ENCODE measurements at regions not wholly inside any gene's neighbourhood (a gene's known extent, or its start where the extent isn't known, plus 50 kb on each side); places are given as distances from the start of the nearest gene placed in this dataset.

DNA sequence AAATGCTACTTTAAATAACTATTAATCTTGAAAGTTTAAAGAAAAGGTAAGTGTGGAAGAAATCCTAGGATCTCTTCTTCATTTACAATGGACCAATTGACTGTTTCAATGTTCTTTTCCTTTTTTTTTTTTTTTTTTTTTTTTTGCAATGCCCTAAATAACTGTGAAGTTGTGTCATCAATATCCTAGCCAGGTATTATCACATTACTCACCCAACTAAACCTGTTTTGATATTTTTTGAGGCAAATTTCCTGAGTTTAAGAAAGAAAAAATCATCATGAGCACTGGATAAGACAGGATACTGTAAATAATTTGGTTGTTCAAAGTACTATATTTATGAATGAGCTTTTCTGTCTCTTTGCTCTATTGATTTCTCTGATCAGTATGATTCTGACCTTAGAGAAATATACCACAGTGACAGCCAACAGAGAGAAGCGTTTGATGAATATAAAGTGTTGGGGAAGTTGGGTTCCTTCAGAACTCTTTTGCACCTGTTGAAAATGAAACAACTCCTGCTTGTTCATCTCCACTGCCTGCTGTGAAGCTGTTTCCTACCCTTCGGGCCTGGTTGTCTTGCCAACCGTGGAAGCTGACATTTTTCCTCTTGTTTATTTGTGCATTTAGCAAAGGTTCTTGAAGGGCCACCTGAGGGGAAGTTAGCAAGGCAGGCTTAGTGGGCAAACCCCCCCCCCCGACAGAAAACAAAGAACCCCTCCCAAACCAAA, 1220.5 kb upstream of the SLC10A2 start:
- no peak for DNase-seq (ENCODE audit: low read depth in 2 of 2)

DNA sequence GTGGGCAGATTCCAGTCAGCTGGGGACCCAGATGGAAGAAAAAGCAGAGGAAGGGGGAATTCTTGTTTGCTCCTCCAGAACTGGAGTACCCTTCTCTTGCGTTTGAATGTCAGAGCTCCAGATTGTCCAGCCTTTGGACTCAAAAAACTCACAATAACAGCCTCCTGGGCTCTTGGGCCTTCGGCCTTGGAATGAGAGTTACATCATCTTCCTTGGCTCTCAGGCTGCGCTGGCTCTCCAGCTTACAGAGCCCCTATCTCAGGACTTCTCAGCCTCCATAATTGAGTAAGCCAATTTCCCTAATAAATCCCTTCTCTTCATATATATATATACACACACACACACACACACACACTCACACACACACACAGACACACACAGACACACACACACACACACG, 1215.7 kb upstream of the SLC10A2 start:
- DNase-seq (ENCODE audit: low read depth in 2 of 2): no peak

DNA sequence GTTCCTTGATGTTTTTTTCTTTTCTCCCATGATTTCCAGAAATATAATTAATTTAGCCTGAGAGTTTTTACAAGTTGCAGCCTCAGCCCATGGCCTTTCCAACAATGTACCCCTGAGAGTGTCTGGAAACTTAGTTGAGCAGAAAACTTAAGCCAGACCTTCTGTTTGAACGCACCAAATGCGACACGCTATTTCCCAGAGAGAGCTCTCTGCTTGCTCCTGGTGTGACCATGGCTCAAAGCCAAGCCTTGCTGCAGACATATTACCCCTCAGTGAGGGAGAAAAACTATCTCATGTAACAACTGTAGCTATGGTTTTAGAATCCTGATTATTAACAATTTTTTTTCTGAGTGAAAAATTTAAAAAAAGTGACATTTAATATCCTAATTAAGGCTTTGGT, 1204.5 kb upstream of the SLC10A2 start:
- no peak for DNase-seq (ENCODE audit: low read depth in 2 of 2)

DNA sequence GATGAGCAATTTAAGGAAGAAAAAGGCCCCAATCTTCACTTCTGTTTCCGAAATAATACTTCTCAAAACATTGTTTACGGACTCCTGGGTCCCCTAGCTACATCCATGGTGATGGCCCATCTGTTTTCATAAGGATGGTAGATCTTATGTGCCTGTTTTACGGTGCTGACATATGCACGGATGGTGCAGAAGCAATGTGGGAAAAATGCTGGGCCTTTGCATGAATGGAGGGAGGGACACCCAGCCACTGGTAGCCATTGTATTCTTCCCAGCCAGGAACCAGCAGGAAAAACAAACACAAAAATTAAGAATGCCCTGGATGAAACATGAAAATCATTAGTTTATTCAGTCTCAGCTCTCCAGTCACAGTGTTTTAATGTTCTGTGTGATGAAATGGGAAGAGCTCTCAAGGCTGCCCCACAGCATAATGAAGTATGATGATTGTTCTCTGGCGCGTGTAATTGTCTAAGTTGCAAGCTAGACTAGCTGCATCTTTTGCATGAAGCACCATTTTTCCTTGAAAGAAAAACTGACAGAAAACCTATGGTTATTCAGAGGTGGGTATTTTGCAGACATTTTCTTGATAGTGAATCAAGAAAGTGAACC, 1201.1 kb upstream of the SLC10A2 start:
- DNase-seq (ENCODE audit: low read depth in 2 of 2): no peak

DNA sequence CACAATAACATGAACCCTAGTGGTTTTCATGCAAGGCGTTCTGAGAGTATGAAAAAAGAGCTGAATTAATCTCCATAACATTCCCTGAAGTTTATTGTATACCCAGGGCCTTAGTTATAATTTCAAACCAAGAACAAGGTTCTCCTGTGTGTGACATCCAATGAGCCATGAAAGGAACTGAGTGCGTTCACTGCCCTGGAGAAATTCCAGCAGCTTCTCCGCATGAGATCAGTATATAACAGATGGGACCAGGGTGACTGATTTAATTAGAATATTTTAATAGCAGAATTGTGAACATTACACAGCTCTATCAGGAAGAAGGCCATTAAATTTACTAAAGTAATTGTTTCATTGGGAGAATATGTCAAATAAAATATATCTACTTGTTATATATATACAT, 1190.5 kb upstream of the SLC10A2 start:
- DNase-seq (ENCODE audit: low read depth in 2 of 2): no peak

DNA sequence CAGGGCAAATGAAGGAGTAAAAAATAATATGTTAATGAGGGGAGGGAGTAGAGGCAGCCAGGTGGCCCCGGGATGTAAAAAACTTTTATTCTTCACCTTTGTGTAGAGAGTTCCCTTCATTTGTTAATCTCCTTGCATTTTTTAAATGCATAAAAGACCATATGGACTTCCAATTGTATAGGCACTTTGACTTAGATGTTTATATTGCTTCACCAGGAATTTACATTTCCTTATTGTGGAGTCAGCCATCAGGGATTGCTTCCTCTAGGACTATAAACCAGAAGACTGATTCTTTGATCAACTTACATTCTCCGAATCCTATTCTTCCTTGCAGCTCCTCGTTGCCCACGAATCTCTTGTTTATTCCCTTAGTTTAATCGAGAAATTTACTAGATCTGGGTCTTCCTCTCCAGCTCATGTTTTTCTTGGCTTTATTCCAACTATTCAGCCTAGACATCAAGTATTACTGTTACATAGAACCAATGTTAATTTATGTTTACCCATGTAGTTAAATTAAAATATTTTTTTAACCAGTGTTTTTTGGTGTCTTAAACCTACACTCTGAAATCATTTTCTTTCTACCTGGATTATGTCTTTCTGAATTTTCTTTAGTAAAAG, 1187.0 kb upstream of the SLC10A2 start:
- no peak for DNase-seq (ENCODE audit: low read depth in 2 of 2)

DNA sequence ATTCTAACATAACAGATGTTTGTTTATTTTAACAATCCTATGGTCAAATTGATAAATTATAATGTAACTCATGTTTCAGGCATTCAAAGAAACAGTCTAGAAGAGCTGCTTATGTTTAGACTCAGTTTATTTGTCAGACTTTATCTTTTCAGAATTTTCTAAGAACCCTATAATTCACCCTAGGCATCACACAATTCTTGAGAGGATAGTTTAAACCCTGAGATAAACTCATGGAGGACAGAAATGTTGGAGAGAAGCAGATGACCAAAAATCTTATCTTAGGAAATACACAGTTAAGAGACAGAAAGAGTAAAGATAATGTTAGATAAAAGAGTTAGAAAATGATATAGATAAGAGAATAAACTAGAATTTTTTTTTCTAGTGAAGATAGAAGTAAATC, 1185.7 kb upstream of the SLC10A2 start:
- DNase-seq (ENCODE audit: low read depth in 2 of 2): no peak

DNA sequence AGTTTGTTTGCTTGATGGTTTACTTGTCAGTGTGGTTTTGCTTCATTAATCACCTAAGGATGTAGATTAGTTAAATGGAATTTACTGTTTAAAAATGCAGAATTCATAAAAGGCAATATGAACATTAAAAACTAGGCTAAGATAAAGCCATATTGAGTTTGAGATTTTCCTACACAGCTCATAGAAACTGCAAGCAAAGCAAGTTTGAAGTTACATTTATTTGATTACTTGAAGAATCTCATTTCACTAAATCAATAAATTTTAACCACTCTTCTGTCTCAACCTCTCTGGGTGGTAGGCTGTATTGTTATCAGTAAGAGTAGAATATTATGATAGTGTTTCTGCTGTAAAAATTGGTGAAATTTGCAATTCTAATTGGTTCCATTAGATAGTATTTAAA, 1180.7 kb upstream of the SLC10A2 start:
- DNase-seq (ENCODE audit: low read depth in 2 of 2): no peak

DNA sequence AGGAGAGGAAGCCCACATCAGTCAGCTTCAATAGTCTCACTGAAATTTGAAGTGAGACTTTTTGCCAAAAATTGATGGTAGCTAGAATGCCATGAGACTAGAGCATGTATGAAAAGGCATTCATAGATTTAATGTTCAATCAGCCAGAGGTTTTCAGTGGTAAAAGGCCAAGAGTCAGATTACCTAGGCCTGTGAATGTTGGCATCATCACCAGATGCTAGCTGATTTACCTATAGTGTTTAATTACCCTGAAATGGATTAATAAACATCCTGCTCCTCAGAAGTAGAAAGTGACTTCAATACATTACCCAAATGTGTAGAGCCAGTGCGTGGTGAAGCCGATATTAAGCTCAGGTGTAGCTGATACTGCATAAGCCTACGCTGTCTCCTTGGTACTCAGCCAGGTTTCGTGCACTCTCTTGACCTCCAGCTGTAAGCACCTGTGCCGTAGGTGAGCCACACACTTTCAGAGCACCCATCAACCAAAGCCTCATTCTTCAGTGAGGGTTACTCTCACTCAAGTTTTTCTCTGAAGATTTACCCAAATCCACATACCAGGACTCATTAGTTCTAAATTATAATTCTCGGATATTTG, 1140.3 kb upstream of the SLC10A2 start:
- no peak for DNase-seq (ENCODE audit: low read depth in 2 of 2)

DNA sequence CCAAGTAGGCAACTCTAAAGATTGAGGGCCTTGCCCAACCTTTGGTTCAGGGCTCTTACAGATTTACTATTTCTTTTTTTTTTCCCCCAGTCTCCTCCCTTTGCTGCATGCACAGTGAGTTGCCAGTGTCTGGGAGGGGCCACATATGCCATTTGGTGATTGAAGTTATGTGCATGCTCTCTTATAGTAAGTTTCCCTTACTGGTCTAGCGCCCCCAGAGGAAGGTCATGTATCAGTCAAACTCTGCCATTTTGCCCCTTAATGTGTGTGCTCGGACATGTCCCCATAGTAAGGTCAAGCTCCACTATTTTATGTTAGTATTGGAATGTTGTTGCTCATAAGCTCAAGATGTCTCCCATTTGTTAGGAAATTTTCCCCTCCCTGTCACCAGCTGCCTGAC, 1138.0 kb upstream of the SLC10A2 start:
- no peak for DNase-seq (ENCODE audit: low read depth in 2 of 2)

DNA sequence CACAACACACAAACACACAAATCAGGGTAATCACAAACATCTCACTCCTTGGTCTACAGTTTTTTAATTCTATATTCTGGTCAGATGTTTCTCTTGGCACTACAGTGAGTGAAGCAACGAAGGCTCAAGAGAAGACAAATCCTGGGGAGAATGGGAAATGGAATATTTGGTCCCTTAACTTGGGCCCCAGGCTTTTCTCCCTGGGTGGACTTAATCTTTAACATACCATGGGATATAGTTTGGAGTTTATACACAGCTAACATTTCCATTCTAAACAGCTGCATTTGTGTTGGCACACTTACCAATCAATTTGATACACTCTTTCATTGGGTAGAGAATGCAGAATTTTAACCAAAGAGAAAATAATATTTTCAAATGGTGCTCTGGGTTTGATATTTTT, 1132.6 kb upstream of the SLC10A2 start:
- no peak for DNase-seq (ENCODE audit: low read depth in 2 of 2)

DNA sequence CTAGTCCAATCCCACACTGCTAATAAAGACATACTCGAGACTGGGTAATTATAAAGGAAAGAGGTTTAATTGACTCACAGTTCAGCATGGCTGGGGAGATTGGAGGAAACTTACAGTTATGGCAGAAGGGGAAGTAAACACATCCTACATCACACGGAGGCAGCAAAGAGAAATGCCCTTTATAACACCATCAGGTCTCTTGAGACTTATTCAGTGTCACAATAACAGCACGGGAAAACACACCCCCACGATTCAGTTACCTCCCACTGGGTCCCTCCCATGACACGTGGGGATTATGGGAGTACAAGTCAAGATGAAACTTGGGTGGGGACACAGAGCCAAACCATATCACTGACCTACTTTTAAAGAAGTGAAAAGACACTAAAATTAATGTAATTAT, 1130.4 kb upstream of the SLC10A2 start:
- DNase-seq (ENCODE audit: low read depth in 2 of 2): no peak

DNA sequence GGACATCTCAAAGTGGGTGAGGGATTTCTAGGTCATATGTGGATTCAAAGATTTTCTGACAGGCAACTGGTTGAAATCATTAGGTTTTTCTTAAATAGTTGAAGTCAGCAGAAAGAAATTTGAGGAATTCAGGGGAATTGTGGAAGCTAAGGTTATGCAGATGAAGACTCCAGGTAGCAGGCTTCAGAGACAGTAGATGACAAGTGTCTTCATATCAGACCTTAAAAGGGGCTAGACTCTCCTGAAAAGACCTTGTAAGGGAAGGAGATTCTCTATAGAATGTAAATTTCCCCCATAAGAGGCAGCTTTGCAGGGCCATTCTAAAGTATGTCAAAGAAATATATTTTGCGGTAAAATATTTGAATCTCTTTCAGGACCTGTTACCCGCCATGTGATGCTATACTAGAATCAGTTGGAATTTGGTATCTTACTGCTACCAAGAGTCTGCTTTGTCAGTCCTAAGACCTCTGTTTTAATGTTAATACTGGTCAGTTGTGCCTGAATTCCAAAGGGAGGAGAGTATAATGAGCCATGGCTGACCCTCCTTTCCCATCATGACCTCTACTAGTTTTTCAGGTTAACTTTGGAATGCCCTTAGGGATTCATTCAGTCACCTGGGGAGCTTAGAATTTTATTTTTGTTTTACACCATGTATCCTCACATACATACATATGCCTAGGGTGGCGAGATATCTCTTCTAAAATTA, 1115.5 kb upstream of the SLC10A2 start:
- DNase-seq (ENCODE audit: low read depth in 2 of 2): no peak

DNA sequence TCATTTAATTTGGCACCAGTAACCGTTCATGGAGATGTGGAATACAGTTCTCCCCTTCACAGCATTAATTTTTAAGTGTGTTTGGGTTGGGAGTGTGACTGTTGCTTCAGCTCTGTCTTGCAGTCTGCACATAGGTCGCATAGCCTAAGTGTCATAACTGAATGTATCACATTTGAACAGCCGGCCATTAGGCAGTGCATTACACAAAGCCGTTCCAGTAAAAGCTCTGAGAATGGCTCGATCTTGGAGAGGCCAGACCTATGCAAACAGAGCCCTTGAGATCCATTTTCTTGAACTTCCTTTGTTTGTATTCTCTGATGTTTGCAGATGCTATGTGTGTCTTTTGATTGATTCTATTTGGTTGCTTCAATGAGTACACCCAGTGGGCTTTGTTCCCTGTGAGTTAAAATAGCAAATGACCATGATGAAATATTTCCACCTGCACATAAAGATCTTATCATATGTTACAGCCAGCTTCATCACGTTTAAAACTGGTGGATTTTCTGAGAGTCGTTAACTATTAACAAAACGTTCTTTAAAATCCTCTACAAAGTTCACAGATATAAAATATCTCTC, 1104.9 kb upstream of the SLC10A2 start:
- DNase-seq (ENCODE audit: low read depth in 2 of 2): no peak

DNA sequence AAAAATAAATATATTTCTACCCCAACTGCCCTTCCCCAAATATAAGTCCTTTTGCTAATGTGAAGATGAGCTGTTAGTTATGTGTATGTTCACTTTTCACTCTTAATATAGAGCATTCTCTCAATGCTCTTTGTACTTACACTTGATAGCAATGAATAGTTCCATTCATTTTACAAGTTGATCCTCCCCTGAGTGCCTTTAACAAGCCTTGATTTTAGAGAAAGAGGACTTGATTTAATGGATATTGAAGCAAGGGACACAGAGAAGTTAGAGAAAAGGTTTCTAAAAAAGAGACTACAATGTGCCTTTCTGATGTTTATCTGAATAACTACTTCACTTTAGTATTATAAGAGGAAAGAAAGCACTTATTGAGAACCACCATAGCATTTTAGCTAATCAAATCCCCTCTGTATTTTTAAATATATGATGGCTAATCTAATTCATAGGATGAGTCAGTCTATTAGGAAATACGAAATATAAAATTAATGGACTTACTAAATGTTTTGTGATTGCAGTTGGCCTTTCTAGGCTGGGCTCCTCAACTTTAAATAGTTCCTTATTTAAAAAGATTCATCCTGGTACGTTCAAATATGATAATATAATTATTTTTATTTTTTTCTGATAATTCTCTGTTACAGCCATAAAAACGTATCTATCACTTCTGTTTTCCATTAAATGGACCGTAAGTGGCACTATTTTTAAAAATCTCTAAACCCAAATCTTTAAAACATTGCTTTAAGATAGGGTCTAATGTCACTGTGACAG, 1097.8 kb upstream of the SLC10A2 start:
- no peak for DNase-seq (ENCODE audit: low read depth in 2 of 2)

DNA sequence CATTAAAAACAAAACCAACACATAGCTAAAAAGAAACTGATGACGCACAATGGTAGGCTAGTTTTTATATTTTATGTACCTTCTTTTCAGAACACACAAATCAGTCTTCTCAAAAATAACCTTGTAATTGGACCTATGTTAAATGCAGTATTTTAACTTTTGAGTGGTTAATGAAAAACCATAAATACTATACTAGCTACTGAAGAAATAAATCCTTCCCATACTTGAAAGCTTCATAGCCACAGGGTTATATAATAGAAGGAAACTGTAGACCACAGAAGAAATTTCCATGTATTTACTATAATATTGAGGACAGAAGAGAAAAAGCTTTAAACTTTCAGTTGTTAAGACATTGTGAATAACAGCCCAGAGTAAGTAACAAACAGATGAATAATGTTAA, 1094.3 kb upstream of the SLC10A2 start:
- DNase-seq (ENCODE audit: low read depth in 2 of 2): no peak

DNA sequence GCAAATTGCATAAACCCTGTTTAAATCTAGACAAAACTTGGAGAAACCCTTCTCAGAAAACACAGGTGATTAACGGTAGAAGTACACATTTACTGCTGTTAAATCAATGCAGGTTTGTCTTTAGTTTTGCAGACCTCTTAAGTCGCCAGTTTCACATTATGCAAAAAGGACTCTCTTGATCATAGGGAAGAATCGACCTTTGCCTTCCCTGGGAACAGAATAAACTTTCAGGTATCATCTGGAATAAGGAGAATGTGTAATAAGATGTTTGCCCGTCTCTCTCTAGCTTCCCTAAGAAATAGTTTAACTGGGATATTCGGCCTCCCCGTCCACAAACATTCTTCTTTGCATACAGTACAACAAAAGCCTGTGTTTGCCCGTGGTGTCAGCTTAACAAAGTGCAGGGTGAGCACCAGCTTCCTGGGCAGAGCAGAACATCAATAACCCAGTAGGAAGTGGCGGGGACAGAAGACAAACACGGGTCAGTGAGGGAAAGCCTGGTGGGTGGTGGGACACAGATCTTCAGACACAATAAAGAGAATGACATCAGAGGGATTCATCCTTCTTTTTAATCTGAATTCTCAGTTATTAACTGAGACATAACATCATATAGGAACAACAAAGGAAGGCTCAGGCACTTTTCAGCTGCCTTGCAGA, 1077.7 kb upstream of the SLC10A2 start:
- no peak for DNase-seq (ENCODE audit: low read depth in 2 of 2)

DNA sequence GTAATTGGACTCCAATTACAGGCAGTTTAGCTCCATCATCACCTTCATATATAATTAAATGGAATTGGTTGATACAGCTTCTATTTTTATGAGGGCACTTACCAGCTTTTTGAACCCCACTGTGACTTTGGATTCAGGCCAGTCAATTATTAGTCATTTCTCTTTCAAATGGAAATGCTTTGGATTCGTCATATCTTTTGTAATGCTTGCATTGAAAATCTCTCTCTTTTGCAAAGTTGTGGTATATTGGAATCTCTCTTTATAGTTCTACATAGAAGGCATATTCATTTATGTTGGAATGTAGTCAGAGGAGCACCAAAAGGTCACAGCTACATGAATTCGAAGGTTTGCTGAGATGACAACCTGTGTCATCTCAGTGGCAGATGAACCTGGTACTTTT, 1074.3 kb upstream of the SLC10A2 start:
- no peak for DNase-seq (ENCODE audit: low read depth in 2 of 2)

DNA sequence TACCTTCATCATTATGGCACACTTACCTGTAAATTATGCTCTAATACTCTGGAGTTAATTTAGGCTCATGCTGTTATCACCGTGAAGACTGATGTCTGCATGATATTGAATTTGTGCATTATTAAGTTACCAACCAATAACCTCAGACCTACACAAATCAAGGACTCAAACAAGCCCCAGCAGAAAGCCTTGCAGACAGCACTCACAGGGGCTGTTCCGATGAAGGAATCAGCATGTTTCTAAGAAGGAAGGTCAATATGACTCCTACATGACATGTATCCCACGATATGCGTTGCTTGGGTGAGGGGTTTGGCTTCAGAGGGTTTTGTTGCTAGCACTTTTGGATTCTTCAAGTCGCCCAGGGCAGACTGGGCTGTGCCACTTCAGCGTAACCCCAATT, 1071.2 kb upstream of the SLC10A2 start:
- DNase-seq (ENCODE audit: low read depth in 2 of 2): no peak

DNA sequence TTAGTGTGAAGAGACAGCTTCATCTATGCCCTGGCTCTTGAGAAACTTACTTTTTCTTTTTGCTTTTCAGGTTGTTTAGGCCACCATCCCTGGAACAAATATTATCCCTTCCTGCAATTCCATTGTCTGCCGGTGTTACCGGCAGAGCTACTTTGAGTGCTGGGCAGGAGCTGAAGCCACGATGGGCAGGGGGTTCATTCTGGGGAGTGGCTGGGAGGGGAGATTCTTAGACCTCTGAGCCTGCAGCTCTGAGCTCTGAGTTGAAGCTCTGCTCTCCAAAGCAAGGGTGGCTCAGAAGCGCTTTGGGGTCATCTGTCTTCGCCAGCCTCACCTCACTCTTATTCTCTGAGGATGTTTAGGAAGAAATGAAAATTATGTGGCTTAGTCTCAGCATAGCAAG, 1066.6 kb upstream of the SLC10A2 start:
- no peak for DNase-seq (ENCODE audit: low read depth in 2 of 2)

DNA sequence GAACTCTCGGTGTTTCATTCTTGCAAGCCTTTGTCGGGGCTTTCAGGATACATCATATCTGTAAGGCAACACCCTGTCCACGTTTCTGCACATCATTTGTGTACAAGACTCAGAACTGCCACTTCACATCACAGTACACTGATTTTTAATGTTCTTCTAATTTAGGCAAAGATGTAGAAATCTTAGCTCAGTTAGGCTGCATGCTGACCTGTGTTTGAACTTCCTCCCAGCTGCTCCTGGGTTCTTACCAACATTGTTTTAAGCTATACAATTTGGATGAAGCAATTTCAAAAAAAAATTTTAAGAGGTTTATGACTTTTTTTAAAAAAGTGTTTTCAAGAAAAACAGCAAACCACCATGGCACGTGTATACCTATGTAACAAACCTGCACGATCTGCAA, 1047.9 kb upstream of the SLC10A2 start:
- no peak for DNase-seq (ENCODE audit: low read depth in 2 of 2)

All from stimulated activated CD8-positive, alpha-beta memory T cell treated with anti-CD3 and anti-CD28 coated beads, Interleukin-15, amount 100 ng/mL, for 4 hours (primary cell).